SK-N-SH (cell line): ENCODE measurements at regions not wholly inside any gene's neighbourhood (a gene's known extent, or its start where the extent isn't known, plus 50 kb on each side); places are given as distances from the start of the nearest gene placed in this dataset.
A peak's percentile ranks its signal among the peaks of the same experiment; 100 is the strongest.

ENCODE experiments used
- CHD2 ChIP-seq: fragments of 150-350 bp; IDR thresholded peaks from 2 replicates; pipeline ENCODE4 v1.6.1; 2018; ENCODE audit warnings: low read length; ENCODE audit not compliant: partially characterized antibody
- ELF1 ChIP-seq: IDR thresholded peaks from 2 replicates; pipeline ENCODE4 v1.4.0; 2012
- EZH2phosphoT487 ChIP-seq: fragments of 200-600 bp; sonication (generic); IDR thresholded peaks from 2 replicates; pipeline ENCODE4 v1.6.1; 2017; ENCODE audit warnings: low read depth, mixed run types, mild to moderate bottlenecking, antibody characterized with exemption, moderate library complexity, borderline replicate concordance
- FOSL2 ChIP-seq: IDR thresholded peaks from 2 replicates; pipeline ENCODE4 v1.4.0; 2012; ENCODE audit warnings: low read depth, mild to moderate bottlenecking, moderate library complexity, borderline replicate concordance
- FOXM1 ChIP-seq: IDR thresholded peaks from 2 replicates; pipeline ENCODE4 v1.4.0; 2012; ENCODE audit warnings: low read depth, mild to moderate bottlenecking
- GABPA ChIP-seq: IDR thresholded peaks from 2 replicates; pipeline ENCODE4 v1.4.0; 2012; ENCODE audit warnings: low read depth, mild to moderate bottlenecking
- GATA2 ChIP-seq: sonication (generic); formaldehyde crosslinking; IDR thresholded peaks from 2 replicates; pipeline ENCODE4 v1.5.0; 2020; ENCODE audit warnings: mild to moderate bottlenecking, missing genetic modification reagents
- JUND ChIP-seq: IDR thresholded peaks from 2 replicates; pipeline ENCODE4 v1.4.0; 2012
- MAX ChIP-seq: IDR thresholded peaks from 2 replicates; pipeline ENCODE4 v1.4.0; 2012; ENCODE audit warnings: low read depth
- MXI1 ChIP-seq: IDR thresholded peaks from 2 replicates; pipeline ENCODE4 v1.6.1; 2012; ENCODE audit warnings: mild to moderate bottlenecking, low read depth, low read length, improper control_type of control experiment
- NFIC ChIP-seq: IDR thresholded peaks from 2 replicates; pipeline ENCODE4 v1.4.0; 2012; ENCODE audit warnings: borderline replicate concordance
- NRF1 ChIP-seq: IDR thresholded peaks from 2 replicates; pipeline ENCODE4 v1.6.1; 2012; ENCODE audit warnings: low read depth, mild to moderate bottlenecking, low read length
- PBX3 ChIP-seq: IDR thresholded peaks from 2 replicates; pipeline ENCODE4; 2012
- POLR2AphosphoS5 ChIP-seq: IDR thresholded peaks from 2 replicates; pipeline ENCODE4 v1.6.1; 2012; ENCODE audit warnings: low read depth, low read length
- RAD21 ChIP-seq: IDR thresholded peaks from 2 replicates; pipeline ENCODE4 v1.6.1; 2012; ENCODE audit warnings: mild to moderate bottlenecking, low read length
- RCOR1 ChIP-seq: fragments of 150-350 bp; IDR thresholded peaks from 2 replicates; pipeline ENCODE4 v1.6.1; 2017; ENCODE audit warnings: antibody characterized with exemption, low read length
- RFX5 ChIP-seq: IDR thresholded peaks from 2 replicates; pipeline ENCODE4 v1.6.1; 2012; ENCODE audit warnings: mild to moderate bottlenecking, improper control_type of control experiment, low read length
- RXRA ChIP-seq: IDR thresholded peaks from 2 replicates; pipeline ENCODE4 v1.4.0; 2012; ENCODE audit warnings: low read depth, mild to moderate bottlenecking, borderline replicate concordance
- SIN3A ChIP-seq: IDR thresholded peaks from 2 replicates; pipeline ENCODE4 v1.6.1; 2012; ENCODE audit warnings: low read depth, mild to moderate bottlenecking, low read length, moderate library complexity, borderline replicate concordance
- SMC3 ChIP-seq: IDR thresholded peaks from 2 replicates; pipeline ENCODE4 v1.6.1; 2012; ENCODE audit warnings: low read depth, low read length, improper control_type of control experiment
- TEAD4 ChIP-seq: IDR thresholded peaks from 2 replicates; pipeline ENCODE4 v1.4.0; 2012; ENCODE audit warnings: mild to moderate bottlenecking, borderline replicate concordance; ENCODE audit not compliant: insufficient read depth
- USF1 ChIP-seq: IDR thresholded peaks from 2 replicates; pipeline ENCODE4 v1.4.0; 2012; ENCODE audit warnings: low read depth, borderline replicate concordance
- YY1 ChIP-seq: IDR thresholded peaks from 2 replicates; pipeline ENCODE4 v1.4.0; 2012; ENCODE audit warnings: low read depth, mild to moderate bottlenecking
- ZBTB33 ChIP-seq: IDR thresholded peaks from 2 replicates; pipeline ENCODE4 v1.4.0; 2012; ENCODE audit warnings: low read depth, borderline replicate concordance
- TF ChIP-seq, protein P1 (sequence below): fragments of 150-350 bp; IDR thresholded peaks from 2 replicates; pipeline ENCODE4 v1.6.1; 2016; ENCODE audit warnings: mild to moderate bottlenecking, low read depth, low read length

DNA sequence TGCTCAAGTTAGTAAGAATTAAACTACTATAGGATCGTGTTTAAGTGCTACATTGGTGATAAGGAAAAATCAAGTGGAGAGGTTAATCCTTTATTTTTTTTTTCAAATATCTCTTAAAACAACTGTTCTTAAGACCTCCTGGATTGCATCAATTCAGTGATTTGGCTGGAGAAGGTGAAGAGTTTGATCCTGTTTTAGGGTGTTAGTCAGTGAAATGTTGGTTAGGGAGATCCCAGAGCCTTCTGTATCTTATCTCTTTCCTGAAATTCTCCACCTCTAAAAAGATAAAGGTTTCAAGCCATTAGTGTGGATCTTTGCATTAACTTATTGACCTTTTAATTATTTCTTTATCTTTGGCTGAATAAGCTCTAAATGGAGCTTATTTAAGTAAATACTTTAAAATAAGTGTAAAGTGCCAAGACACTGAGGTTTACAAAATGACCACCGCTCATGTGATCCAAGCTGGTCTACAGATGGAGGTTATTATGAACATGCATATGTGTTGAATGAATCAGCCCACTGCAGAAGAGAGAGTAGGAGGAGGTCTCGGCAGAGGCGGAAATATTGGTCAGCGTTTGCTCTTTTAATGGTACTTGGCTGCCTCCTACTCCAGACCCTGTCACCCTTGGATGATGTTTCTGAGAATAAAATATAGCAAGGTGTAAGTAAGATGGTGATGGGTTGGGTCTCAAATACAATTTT, 51.8 kb upstream of the BMPER start (continued):
- TF ChIP-seq NRF1 (no peak), GABPA (no peak), USF1 (peak; percentile 36; the same call in 1 of the 2 replicates), RAD21 (no peak), SMC3 (no peak), MXI1 (no peak), TEAD4 (peak; percentile 29; the same call in 1 of the 2 replicates), PBX3 (peak; percentile 23; the same call in 1 of the 2 replicates), ZBTB33 (no peak), CHD2 (no peak), GATA2 (CRISPR knock-in tag) (no peak), POLR2AphosphoS5 (no peak; the same call in 1 of the 2 replicates), RXRA (no peak), JUND (peak; percentile 16; the same call in 1 of the 2 replicates), EZH2phosphoT487 (no peak), SIN3A (no peak), YY1 (no peak), RCOR1 (no peak), RFX5 (no peak), ELF1 (no peak), NFIC (no peak; the same call in 1 of the 2 replicates), FOXM1 (0 out of 2 replicates have a peak, but pooled peaks have one; percentile 1), FOSL2 (peak; percentile 68; the same call in 1 of the 2 replicates), MAX (no peak)
- TF ChIP-seq, protein P1, sequence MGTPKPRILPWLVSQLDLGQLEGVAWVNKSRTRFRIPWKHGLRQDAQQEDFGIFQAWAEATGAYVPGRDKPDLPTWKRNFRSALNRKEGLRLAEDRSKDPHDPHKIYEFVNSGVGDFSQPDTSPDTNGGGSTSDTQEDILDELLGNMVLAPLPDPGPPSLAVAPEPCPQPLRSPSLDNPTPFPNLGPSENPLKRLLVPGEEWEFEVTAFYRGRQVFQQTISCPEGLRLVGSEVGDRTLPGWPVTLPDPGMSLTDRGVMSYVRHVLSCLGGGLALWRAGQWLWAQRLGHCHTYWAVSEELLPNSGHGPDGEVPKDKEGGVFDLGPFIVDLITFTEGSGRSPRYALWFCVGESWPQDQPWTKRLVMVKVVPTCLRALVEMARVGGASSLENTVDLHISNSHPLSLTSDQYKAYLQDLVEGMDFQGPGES: no peak
